HG03103 (cell line): ENCODE measurements at regions not wholly inside any gene's neighbourhood (a gene's known extent, or its start where the extent isn't known, plus 50 kb on each side); places are given as distances from the start of the nearest gene placed in this dataset.
"Not testable (repeated sequence)": the region's sequence is repeated elsewhere in the genome, so short reads cannot be mapped to it uniquely, and the experiment has no call there.

Experiments used
- ATAC-seq: cut with Tn5 transposase; IDR thresholded peaks from one replicate; pipeline ENCODE4 v1.9.1; 2021; ENCODE audit warnings: low read depth; ENCODE audit not compliant: unreplicated experiment

GRCh38 chr15:56812221-56812620, 78.9 kb upstream of the ZNF280D start:
- no peak for ATAC-seq

- ATAC-seq: no peak
Observed at GRCh38 chr15:56811586-56811985, 78.3 kb upstream of the ZNF280D start.

DNA sequence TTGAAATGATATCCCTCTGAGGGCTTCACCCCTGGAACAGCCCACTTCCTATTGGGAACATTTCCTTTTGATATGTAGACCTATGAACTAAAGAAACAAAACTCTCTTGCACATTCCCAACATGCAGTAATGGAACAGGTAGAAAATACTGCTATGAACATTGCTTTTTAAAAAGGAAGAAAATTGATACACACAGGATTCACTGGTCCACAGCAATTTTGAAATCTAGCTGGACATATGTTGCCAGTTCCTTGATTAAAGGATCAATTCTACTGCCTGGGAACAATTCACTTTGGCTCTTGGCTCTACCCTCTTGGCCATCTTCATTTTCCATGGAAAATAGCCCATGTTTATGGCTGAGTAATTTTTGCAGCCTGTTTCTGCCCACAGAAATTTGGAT, 74.9 kb upstream of the ZNF280D start:
- ATAC-seq: no peak

DNA sequence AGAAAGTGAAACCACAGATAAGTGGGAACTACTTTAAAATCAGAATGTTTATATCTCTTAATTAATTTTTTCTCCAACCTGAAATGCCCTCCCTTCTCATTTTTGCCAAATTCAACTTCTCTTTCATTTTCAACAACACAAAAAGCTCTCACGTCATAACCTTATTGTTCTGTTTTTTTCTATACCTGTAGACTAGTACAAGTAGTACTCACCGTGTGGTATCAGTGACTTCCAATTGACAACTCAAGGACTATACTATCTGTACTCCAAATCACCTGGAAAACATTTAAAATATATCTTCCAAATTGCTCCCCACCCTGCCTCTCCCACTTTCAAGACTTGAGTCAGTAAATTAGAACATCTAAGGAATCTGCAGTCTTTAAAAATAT, 72.8 kb upstream of the ZNF280D start:
- no peak for ATAC-seq

- no peak for ATAC-seq
Observed at GRCh38 chr15:56805466-56806147, 72.3 kb upstream of the ZNF280D start.

GRCh38 chr15:56804938-56805337, 71.6 kb upstream of the ZNF280D start:
- ATAC-seq: no peak

GRCh38 chr15:56804279-56804678, 71.0 kb upstream of the ZNF280D start:
- ATAC-seq: no peak

GRCh38 chr15:56802161-56802560, 68.9 kb upstream of the ZNF280D start:
- ATAC-seq: no peak

DNA sequence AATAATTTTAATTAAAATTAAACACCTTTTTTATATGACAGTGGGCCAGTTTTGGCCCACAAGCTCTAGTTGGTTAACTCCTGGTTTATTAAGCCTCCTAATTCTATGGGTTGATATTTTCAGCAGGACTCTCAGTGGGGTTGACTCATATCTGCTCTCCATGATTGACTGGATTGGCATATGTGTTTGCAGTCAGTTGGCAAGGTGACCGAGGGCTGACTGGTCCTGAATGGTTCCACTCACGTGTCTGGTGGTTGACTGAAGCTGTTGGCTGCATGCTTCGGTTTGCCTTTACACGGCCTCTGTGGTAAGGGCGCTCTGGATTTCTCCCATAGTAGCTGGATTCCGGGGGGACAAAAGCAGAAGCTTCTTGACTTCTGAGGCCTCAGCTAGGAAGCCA, 65.3 kb upstream of the ZNF280D start:
- ATAC-seq: no peak

GRCh38 chr15:56797720-56798275, 64.5 kb upstream of the ZNF280D start:
- ATAC-seq: no peak

DNA sequence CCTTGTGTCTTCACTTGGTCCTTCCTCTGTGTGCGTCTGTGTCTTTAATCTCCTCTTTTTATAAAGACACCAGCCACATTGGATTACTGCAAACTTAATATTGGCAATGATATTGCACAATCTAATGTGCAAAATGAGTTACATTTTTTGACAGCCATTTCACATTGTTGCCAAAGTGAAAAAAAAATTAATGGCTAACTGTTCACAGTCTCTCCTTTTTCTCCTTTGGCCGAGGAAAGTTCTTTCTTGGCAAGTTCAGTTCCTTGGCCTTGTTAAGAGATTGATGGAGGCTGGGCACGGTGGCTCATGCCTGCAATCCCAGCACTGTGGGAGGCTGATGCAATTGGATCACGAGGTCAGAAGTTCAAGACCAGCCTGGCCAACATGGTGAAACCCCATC, 62.2 kb upstream of the ZNF280D start:
- ATAC-seq: no peak

- no peak for ATAC-seq
Observed at GRCh38 chr15:56794553-56795329, 61.4 kb upstream of the ZNF280D start.

- no peak for ATAC-seq
Observed at GRCh38 chr15:56794165-56794552, 60.9 kb upstream of the ZNF280D start.

- ATAC-seq: no peak
Observed at GRCh38 chr15:56792211-56792610, 58.9 kb upstream of the ZNF280D start.

DNA sequence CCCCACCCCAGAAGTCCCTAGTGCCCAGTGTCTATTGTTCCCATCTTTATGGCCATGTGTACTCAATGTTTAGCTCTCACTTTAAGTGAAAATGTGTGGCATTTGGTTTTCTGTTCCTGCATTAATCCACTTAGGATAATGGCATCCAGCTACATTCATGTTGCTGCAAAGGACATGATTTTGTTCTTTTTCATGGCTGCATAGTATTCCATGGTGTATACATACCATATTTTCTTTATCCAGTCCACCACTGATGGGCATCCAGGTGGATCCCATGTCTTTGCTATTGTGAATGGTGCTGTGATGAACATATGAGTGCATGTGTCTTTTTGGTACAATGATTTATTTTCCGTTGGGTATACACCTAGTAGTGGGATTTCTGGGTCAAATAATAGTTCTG, 58.2 kb upstream of the ZNF280D start:
- not testable (repeated sequence) for ATAC-seq

DNA sequence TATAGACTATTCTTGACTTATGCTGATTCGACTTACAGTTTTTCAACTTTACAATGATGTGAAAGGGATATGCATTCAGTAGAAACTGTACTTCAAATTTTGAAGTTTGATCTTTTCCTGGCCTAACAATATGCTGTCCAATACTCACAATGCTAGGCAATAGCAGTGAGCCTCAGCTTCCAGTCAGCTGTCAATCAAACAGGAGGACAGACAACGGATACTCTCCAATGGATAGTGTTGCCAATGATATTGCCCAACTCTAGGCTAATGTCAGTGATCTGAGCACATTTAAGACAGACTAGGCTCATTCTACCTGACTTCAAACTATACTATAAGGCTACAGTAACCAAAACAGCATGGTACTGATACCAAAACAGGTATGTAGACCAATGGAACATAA, 55.0 kb upstream of the ZNF280D start:
- no peak for ATAC-seq

GRCh38 chr15:56786966-56787365, 53.7 kb upstream of the ZNF280D start:
- ATAC-seq: peak; percentile 61

- ATAC-seq: no peak
Observed at GRCh38 chr15:56783857-56784661, 50.8 kb upstream of the ZNF280D start.

GRCh38 chr15:56783156-56783856, 50.0 kb upstream of the ZNF280D start:
- no peak for ATAC-seq
